Suprapubic skin (tissue), 4 donors: ENCODE measurements at regions not wholly inside any gene's neighbourhood (a gene's known extent, or its start where the extent isn't known, plus 50 kb on each side); places are given as distances from the start of the nearest gene placed in this dataset.
"Not testable (repeated sequence)": the region's sequence is repeated elsewhere in the genome, so short reads cannot be mapped to it uniquely, and the experiment has no call there.

Experiments
- DNase-seq, 2 donors: peaks; one replicate each; pipeline ENCODE4 v3.0.0-alpha.2; 2019; ENCODE audit warnings: low spot score in 2 of 2
- H3K27ac ChIP-seq: fragments of 200-600 bp; sonication (generic); one replicate; pipeline ENCODE4 v1.5.1; 2019
- H3K27me3 ChIP-seq: fragments of 200-600 bp; sonication (generic); one replicate; pipeline ENCODE4 v1.5.1; 2019
- H3K36me3 ChIP-seq: fragments of 200-600 bp; sonication (generic); one replicate; pipeline ENCODE4 v1.5.1; 2019
- H3K4me1 ChIP-seq: fragments of 200-600 bp; sonication (generic); one replicate; pipeline ENCODE4 v1.5.1; 2019
- H3K4me3 ChIP-seq: fragments of 200-600 bp; sonication (generic); one replicate; pipeline ENCODE4 v1.5.1; 2019; ENCODE audit warnings: mild to moderate bottlenecking
- H3K9me3 ChIP-seq: fragments of 200-600 bp; sonication (generic); one replicate; pipeline ENCODE4 v1.5.1; 2019
- CTCF ChIP-seq, 2 donors: fragments of 200-600 bp in 1 of 2; fragments of 450-650 bp in 1 of 2; sonication (generic) in 1 of 2; IDR thresholded peaks; one replicate each; pipeline ENCODE4 v1.5.1; 2016 to 2019; ENCODE audit warnings: antibody characterized with exemption in 2 of 2, mild to moderate bottlenecking in 1 of 2, moderate library complexity in 1 of 2
- EP300 ChIP-seq: sonication (generic); formaldehyde crosslinking; IDR thresholded peaks from one replicate; pipeline ENCODE4 v1.6.1; 2017; ENCODE audit warnings: antibody characterized with exemption
- POLR2A ChIP-seq, 2 donors: fragments of 450-650 bp; IDR thresholded peaks; one replicate each; pipeline ENCODE4 v1.6.1; 2017; ENCODE audit warnings: antibody characterized with exemption in 2 of 2, mild to moderate bottlenecking in 2 of 2, moderate library complexity in 2 of 2
- POLR2AphosphoS5 ChIP-seq, 3 donors: sonication (generic); formaldehyde crosslinking; IDR thresholded peaks; one replicate each; pipeline ENCODE4 v1.6.1; 2017; ENCODE audit warnings: antibody characterized with exemption in 3 of 3
- WGBS: methylation state at CpG from one replicate; pipeline ENCODE4 v1.1.5; 2018; 5-methylcytosine and 5-hydroxymethylcytosine counted together

- Histone ChIP-seq H3K27ac (no peak overlapping the region), H3K27me3 (no peaks in the 10 kb centered on the region), H3K9me3 (no peaks in the 10 kb centered on the region), H3K4me3 (no peak overlapping the region), H3K36me3 (no peaks in the 10 kb centered on the region), H3K4me1 (no peaks in the 10 kb centered on the region)
- TF ChIP-seq POLR2AphosphoS5 (IDR thresholded peaks at IDR 0.05) (no peak), CTCF (IDR thresholded peaks at IDR 0.05) (no peak), EP300 (no peak), POLR2A (IDR thresholded peaks at IDR 0.05) (no peak)
- 95% methylated on average over 2 of the region's 2 CpGs for WGBS
- no peak for DNase-seq
Observed at GRCh38 chr20:53671370-53671769, 77.7 kb upstream of the ZNF217 start.

GRCh38 chr20:53669517-53670313 is 76.1 kb upstream of the ZNF217 start:
- not testable (repeated sequence) for H3K4me3 ChIP-seq, H3K27me3 ChIP-seq, H3K4me1 ChIP-seq, H3K9me3 ChIP-seq, H3K27ac ChIP-seq, H3K36me3 ChIP-seq
- DNase-seq = peak in 1 of 2 donors; percentile 29
- WGBS = 92% methylated on average over 16 of the region's 16 CpGs

- DNase-seq = no peak
- no peaks in the 10 kb centered on the region for H3K27me3 ChIP-seq
- H3K27ac ChIP-seq = no peak overlapping the region
- WGBS = 89% methylated on average over 9 of the region's 9 CpGs
- H3K36me3 ChIP-seq = no peaks in the 10 kb centered on the region
- H3K9me3 ChIP-seq = no peaks in the 10 kb centered on the region
- TF ChIP-seq EP300 (no peak), POLR2AphosphoS5 (IDR thresholded peaks at IDR 0.05) (no peak), CTCF (IDR thresholded peaks at IDR 0.05) (no peak), POLR2A (IDR thresholded peaks at IDR 0.05) (no peak)
- no peak overlapping the region for H3K4me3 ChIP-seq
- H3K4me1 ChIP-seq = no peaks in the 10 kb centered on the region
Observed at GRCh38 chr20:53668992-53669391, 75.4 kb upstream of the ZNF217 start.

- H3K27me3 ChIP-seq = no peaks in the 10 kb centered on the region
- TF ChIP-seq POLR2AphosphoS5 (IDR thresholded peaks at IDR 0.05) (no peak), CTCF (IDR thresholded peaks at IDR 0.05) (no peak), POLR2A (IDR thresholded peaks at IDR 0.05) (no peak), EP300 (no peak)
- H3K27ac ChIP-seq = no peak overlapping the region
- DNase-seq = no peak
- H3K4me3 ChIP-seq = no peak overlapping the region
- no peaks in the 10 kb centered on the region for H3K36me3 ChIP-seq
- H3K9me3 ChIP-seq = no peaks in the 10 kb centered on the region
- 88% methylated on average over 6 of the region's 6 CpGs for WGBS
- H3K4me1 ChIP-seq = peaks cover 8% of the 10 kb centered on the region
Observed at GRCh38 chr20:53666144-53666543, 72.5 kb upstream of the ZNF217 start.

GRCh38 chr20:53664121-53664520 is 70.5 kb upstream of the ZNF217 start:
- Histone ChIP-seq H3K27me3 (no peaks in the 10 kb centered on the region), H3K4me1 (peaks cover 22% of the 10 kb centered on the region), H3K27ac (no peak overlapping the region), H3K4me3 (no peak overlapping the region), H3K36me3 (no peaks in the 10 kb centered on the region), H3K9me3 (no peaks in the 10 kb centered on the region)
- no peak for DNase-seq
- 88% methylated on average over 4 of the region's 4 CpGs for WGBS
- TF ChIP-seq CTCF (IDR thresholded peaks at IDR 0.05) = no peak
- no peak for TF ChIP-seq EP300
- TF ChIP-seq POLR2A (IDR thresholded peaks at IDR 0.05) = no peak

GRCh38 chr20:53663521-53663920 is 69.9 kb upstream of the ZNF217 start:
- peaks cover 22% of the 10 kb centered on the region for H3K4me1 ChIP-seq
- not testable (repeated sequence) for H3K27ac ChIP-seq, H3K4me3 ChIP-seq, H3K9me3 ChIP-seq, DNase-seq, H3K27me3 ChIP-seq, H3K36me3 ChIP-seq
- 99% methylated on average over 5 of the region's 5 CpGs for WGBS
